HG03175 (cell line): ENCODE measurements at regions not wholly inside any gene's neighbourhood (a gene's known extent, or its start where the extent isn't known, plus 50 kb on each side); places are given as distances from the start of the nearest gene placed in this dataset.
"Not testable (repeated sequence)": the region's sequence is repeated elsewhere in the genome, so short reads cannot be mapped to it uniquely, and the experiment has no call there.

ENCODE experiments used
- ATAC-seq: cut with Tn5 transposase; IDR thresholded peaks from one replicate; pipeline ENCODE4 v1.9.1; 2021; ENCODE audit warnings: mild to moderate bottlenecking, moderate library complexity; ENCODE audit not compliant: unreplicated experiment

DNA sequence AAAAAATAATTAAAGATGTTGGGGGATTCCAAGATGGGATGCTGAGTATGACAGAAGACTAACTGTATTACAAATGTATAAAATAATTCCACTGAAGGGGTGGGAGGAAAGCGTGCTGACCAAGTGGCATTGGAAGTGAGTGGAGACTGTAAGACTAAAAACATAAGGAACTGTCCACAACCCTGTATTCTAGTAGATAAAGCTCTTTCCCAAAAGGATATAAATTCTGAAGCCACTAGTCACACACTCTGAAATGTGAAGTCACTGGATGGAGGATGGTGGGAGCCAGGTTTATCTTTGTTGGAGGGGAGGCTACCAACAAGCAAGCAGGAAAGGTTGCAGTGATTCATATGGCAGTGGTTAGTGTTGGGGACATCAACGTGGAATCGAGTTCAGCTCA lies 182.8 kb upstream of the PLGLB2 start:
- not testable (repeated sequence) for ATAC-seq

- not testable (repeated sequence) for ATAC-seq
Measured at GRCh38 chr2:87566531-87566930, 181.4 kb upstream of the PLGLB2 start.

GRCh38 chr2:87567093-87567492 lies 180.8 kb upstream of the PLGLB2 start:
- not testable (repeated sequence) for ATAC-seq

GRCh38 chr2:87567912-87568311 lies 180.0 kb upstream of the PLGLB2 start:
- ATAC-seq = not testable (repeated sequence)

DNA sequence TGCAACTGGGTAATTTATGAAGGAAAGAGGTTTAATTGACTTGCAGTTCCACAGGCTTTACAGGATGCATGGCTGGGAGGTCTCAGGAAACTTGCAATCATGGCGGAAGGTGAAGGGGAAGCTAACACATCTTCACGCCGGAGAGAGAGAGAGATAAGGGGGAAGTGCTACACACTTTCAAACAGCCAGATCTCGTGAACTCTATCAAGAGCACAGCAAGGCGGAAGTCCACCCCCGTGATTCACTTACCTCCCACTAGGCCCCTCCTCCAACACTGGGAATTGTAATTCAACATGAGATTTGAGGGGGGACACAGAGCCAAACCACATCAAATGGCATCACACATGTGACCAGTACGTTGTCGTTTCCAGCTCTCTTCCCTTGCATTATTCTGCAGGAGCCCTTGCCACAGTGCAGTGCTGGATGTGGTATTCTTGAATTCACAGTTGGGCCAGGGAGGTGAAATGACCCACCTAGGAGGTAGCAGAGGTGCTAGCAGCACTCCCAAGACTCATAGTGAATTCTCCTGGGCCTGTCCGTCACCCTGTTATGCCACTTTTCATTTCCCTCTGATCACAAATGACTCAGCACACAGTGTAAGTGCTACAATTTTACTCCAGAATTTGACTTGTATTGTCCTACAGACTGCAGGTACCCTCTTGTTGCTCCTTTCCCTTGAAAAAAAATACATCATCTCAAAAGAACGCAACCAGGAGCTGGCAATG lies 179.2 kb upstream of the PLGLB2 start:
- not testable (repeated sequence) for ATAC-seq

DNA sequence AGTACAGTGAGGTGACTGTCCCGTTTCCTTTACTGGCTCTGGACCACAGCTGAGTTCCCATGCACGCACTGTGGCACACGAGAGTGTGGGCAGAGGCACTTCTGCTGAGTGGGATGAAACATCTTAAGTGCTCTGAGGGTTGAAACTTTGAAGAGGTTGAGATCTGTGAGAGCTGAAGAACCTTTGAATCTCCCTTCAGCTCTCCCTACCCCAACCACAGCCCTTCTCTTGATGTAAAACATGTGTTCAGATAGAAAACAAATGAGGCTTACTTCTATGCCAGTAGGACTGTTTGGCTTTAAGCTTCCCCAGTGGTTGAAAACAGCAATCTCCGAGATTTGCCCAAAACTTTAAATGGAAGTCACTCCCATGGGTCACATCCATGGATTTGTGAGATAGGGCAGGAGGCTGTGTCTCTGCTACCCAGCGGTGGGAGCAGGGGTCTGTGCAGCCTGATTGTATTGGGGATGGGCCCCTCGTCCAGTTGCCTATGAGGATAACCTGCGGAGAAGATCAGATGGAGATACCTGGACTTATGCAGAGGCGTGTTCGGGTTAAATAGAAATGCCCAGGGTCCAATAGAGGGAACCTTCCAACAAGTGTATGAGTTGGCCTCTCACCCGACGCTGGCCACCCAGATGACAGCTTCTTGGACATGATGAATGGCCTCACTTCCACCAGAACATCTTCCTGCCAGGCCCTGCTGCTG lies 178.0 kb upstream of the PLGLB2 start:
- not testable (repeated sequence) for ATAC-seq

DNA sequence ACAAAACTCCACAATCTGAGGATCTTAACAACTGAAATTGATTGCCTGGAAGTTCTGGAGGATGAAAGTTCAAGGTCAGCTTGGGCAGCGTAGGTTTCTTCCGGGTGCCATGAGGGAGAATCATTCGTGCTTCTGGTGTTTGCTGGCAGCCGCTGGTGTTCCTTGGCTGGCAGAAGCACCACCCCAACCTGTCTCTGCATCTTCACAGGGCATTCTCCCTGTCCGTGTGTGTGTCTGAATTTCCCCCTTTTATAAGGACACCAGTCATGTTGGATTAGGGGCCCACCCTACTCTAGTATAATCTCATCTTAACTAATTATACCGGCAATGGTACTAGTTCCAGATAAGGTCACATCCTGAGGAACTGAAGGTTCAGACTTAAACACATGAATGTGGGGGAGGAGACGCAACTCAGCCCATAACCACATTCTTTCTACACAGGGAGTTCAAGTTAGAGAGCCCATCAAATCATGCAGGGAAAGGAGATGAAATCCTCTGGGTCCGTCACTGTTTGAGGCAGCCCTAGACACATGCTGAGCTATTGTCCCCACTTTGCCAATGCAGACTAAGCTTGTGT lies 175.9 kb upstream of the PLGLB2 start:
- ATAC-seq = not testable (repeated sequence)

DNA sequence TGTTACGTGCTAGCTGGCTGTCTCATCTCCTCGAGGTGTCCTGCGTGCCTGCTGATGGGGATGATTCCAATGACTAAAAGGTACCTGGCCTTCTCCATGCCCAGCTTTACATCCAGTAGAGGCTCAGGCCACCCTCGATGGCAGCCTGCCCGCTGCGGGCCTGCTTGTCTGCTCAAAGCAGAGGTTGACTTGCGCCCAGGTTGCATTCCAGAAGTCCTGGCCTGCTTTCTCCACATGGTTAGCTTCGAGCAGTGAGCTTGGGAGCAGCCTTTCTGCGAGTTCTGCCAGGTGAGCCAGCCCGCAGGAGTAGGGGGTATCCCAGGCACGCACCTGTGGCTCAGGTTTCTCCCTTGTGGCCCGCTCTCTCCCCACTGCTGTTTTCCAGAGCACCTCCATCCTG lies 175.0 kb upstream of the PLGLB2 start:
- not testable (repeated sequence) for ATAC-seq

GRCh38 chr2:87573386-87574192 lies 174.3 kb upstream of the PLGLB2 start:
- ATAC-seq = not testable (repeated sequence)

DNA sequence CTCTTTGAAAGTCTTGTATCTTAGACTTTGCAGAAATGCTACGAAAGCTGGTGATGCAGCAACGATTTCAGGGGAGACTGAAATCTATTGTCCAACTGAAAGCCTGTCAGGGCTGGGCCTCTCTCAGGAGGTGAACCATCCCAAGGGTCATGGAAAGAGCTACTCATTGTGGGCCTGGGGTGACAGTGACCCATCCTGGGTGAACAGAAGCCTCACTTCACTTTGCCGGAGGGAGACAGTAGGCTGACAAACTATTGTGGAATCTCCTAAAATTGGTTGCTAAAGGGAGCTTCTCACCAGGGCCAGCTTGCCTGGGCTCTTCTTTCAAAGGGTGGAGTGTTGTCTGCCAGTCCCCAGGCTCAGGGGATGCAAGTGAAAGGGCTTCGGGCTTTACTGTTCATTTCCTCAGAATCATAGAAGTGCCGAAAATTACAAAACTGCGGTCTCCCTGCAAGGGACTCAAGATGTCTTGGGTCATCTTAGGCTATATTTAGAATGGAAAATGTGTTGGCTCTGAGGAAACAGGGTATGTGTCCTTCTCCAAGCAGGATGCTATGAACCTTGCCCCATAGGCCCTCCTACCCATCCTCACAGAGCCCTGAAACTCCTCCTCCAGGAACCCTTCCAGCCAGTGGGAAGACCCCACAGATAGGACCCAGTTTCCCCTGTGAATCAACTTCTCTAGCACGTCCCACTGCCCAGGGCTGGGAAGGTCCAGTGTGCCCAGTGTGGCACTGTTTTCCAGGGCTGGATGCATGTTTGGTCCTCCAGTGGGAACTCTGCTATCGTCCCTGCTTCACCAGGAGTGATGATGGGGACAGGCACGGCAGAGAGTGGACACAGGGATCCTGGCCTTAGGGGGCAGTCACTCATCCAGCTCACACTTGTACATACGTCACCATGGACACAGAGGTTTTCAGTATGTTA lies 173.4 kb upstream of the PLGLB2 start:
- not testable (repeated sequence) for ATAC-seq

DNA sequence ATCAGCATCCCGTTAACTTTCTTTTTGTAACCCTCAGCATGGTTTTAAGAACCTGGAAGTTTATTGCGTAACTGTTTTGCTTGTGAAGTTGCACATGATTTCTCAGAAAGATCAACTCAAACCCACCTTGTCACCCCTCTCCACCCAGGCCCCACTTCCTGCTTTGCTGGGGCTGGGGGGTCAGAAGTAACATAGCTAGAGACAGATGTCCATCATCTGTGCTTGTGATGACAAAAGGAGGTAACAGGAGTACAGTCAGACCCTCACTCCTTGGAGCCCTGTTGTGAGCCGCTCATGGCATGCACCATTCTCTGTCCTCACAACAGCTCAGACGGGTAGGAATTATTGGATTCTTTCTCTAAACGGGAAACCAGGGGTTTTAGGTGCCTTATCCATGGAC lies 172.7 kb upstream of the PLGLB2 start:
- ATAC-seq = not testable (repeated sequence)

GRCh38 chr2:87577358-87577757 lies 170.5 kb upstream of the PLGLB2 start:
- not testable (repeated sequence) for ATAC-seq

- ATAC-seq = peak; percentile 55
Measured at GRCh38 chr2:87582152-87582551, 165.7 kb upstream of the PLGLB2 start.

- peak; percentile 14 for ATAC-seq
Measured at GRCh38 chr2:87582579-87582978, 165.3 kb upstream of the PLGLB2 start.

- ATAC-seq = not testable (repeated sequence)
Measured at GRCh38 chr2:87583370-87583769, 164.5 kb upstream of the PLGLB2 start.

DNA sequence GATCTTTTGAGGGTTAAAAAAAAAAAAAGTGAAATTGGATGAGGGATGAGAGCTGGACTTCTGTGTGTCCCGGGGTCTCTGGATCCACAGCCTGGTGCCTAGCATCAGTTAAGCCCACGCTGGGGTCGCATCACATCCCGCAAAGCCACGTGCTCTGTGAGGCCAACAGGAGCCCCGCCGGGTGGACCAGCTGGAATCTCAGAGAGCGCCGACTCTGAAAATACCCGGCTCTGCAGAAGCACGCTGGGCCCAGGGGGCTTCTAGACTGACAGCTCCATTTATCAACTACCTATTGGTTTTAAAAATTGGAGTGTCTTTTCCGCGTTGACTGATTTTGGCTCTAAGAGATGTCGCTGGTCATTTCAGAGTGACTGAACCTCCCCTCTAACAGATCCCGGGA lies 164.1 kb upstream of the PLGLB2 start:
- not testable (repeated sequence) for ATAC-seq

DNA sequence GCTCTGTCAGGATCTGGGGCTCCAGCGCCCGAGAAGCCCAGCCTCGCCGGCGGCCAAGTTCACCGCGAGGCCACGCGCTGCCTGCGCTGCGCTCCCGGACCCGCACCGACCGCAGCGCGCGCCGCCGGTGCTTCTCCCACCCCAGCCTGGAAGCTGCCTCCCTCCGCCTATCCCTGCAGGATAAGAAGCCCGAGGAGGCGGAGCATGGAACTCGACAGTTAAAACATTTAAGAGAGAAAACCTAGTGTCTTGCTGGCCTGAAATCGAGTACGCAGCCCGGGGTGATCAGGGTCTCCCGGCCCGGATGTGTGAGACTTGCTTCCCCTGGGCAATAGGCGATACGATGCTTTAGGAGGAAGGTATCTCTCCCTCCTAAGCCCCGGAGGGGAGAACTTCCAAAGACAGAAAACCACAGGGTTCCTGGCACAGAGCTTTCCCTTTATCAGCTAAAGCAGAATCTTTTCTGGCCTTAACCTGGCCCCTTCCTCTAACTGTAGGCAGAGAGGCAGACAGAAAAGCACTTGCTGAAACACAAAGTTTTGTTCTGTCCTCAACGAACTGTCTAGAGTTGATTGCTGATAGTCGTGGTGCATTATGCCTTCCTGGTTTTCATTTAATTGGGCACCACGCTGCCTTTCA lies 163.5 kb upstream of the PLGLB2 start:
- ATAC-seq = not testable (repeated sequence)

GRCh38 chr2:87587934-87588333 lies 160.0 kb upstream of the PLGLB2 start:
- not testable (repeated sequence) for ATAC-seq

GRCh38 chr2:87592974-87593373 lies 154.9 kb upstream of the PLGLB2 start:
- not testable (repeated sequence) for ATAC-seq
